GM23338 (cell line): ENCODE measurements at regions not wholly inside any gene's neighbourhood (a gene's known extent, or its start where the extent isn't known, plus 50 kb on each side); places are given as distances from the start of the nearest gene placed in this dataset.

ENCODE experiments used
- POLR2AphosphoS5 ChIP-seq: IDR thresholded peaks from 2 replicates; pipeline ENCODE4 v1.6.1; 2016; ENCODE audit warnings: antibody characterized with exemption, low read depth
- TF ChIP-seq, protein P1 (sequence below): IDR thresholded peaks from one replicate; pipeline ENCODE4 v1.6.1; 2018; ENCODE audit warnings: antibody characterized with exemption; ENCODE audit not compliant: unreplicated experiment

DNA sequence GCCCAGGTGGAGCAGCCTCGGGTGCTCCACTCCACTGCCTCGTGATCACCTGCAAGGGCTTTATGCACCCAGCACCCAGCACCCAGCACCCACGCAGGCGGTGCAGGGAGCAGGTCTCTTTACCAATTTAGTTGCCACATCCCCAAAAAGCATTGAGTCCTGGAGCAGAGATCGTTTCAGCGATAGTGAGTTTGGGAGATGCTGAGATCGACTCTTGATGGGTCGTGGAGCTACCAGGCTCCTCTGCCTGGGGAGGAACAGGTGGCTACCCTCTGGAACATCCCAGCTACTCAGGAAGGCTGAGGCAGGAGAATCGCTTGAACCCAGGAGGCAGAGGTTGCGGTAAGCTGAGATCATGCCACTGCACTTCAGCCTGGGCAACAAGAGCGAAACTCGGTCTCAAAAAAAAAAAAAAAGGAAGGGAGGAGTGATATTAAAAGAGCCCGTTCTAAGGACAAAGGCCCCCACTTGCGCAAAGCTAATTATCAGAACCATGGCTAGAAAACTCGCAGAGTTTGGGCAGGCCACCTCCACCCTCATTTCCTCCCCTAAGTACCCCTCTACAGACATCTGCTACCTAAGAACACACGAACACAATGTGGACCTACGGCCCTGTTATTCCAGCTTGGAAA is 106.5 kb upstream of the SLC45A1 start:
- TF ChIP-seq POLR2AphosphoS5 = no peak
- TF ChIP-seq, protein P1, sequence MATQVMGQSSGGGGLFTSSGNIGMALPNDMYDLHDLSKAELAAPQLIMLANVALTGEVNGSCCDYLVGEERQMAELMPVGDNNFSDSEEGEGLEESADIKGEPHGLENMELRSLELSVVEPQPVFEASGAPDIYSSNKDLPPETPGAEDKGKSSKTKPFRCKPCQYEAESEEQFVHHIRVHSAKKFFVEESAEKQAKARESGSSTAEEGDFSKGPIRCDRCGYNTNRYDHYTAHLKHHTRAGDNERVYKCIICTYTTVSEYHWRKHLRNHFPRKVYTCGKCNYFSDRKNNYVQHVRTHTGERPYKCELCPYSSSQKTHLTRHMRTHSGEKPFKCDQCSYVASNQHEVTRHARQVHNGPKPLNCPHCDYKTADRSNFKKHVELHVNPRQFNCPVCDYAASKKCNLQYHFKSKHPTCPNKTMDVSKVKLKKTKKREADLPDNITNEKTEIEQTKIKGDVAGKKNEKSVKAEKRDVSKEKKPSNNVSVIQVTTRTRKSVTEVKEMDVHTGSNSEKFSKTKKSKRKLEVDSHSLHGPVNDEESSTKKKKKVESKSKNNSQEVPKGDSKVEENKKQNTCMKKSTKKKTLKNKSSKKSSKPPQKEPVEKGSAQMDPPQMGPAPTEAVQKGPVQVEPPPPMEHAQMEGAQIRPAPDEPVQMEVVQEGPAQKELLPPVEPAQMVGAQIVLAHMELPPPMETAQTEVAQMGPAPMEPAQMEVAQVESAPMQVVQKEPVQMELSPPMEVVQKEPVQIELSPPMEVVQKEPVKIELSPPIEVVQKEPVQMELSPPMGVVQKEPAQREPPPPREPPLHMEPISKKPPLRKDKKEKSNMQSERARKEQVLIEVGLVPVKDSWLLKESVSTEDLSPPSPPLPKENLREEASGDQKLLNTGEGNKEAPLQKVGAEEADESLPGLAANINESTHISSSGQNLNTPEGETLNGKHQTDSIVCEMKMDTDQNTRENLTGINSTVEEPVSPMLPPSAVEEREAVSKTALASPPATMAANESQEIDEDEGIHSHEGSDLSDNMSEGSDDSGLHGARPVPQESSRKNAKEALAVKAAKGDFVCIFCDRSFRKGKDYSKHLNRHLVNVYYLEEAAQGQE = no peak
